ENCODE measurements at regions not wholly inside any gene's neighbourhood (a gene's known extent, or its start where the extent isn't known, plus 50 kb on each side); places are given as distances from the start of the nearest gene placed in this dataset.

- DNase-seq (ENCODE audit: low read depth): no peak
These were observed 125.3 kb downstream of the TSHZ3 start for GRCh38 chr19:31223740-31224534.

- DNase-seq (ENCODE audit: low read depth): no peak
These were observed 128.7 kb downstream of the TSHZ3 start for GRCh38 chr19:31220540-31220939.

GRCh38 chr19:31214997-31215396, 134.2 kb downstream of the TSHZ3 start:
- no peak for DNase-seq (ENCODE audit: low read depth)

GRCh38 chr19:31214086-31214485, 135.2 kb downstream of the TSHZ3 start:
- peak; percentile 41 for DNase-seq (ENCODE audit: low read depth)

GRCh38 chr19:31211088-31211487, 138.1 kb downstream of the TSHZ3 start:
- no peak for DNase-seq (ENCODE audit: low read depth)

- DNase-seq (ENCODE audit: low read depth): no peak
These were observed 143.2 kb downstream of the TSHZ3 start for GRCh38 chr19:31205887-31206518.

- DNase-seq (ENCODE audit: low read depth): no peak
These were observed 145.1 kb downstream of the TSHZ3 start for GRCh38 chr19:31204115-31204514.

GRCh38 chr19:31185261-31185660, 164.0 kb downstream of the TSHZ3 start:
- no peak for DNase-seq (ENCODE audit: low read depth)

GRCh38 chr19:31181535-31181934, 167.7 kb downstream of the TSHZ3 start:
- DNase-seq (ENCODE audit: low read depth): no peak

- no peak for DNase-seq (ENCODE audit: low read depth)
These were observed 168.3 kb downstream of the TSHZ3 start for GRCh38 chr19:31180907-31181306.

GRCh38 chr19:31179471-31179852, 169.8 kb downstream of the TSHZ3 start:
- DNase-seq (ENCODE audit: low read depth): no peak

GRCh38 chr19:31178833-31179470, 170.3 kb downstream of the TSHZ3 start:
- no peak for DNase-seq (ENCODE audit: low read depth)

GRCh38 chr19:31177246-31177645, 172.0 kb downstream of the TSHZ3 start:
- no peak for DNase-seq (ENCODE audit: low read depth)

- DNase-seq (ENCODE audit: low read depth): no peak
These were observed 173.5 kb downstream of the TSHZ3 start for GRCh38 chr19:31175564-31176348.

- DNase-seq (ENCODE audit: low read depth): no peak
These were observed 174.3 kb downstream of the TSHZ3 start for GRCh38 chr19:31174948-31175347.

- DNase-seq (ENCODE audit: low read depth): no peak
These were observed 175.2 kb downstream of the TSHZ3 start for GRCh38 chr19:31173991-31174390.

- no peak for DNase-seq (ENCODE audit: low read depth)
These were observed 177.3 kb downstream of the TSHZ3 start for GRCh38 chr19:31171936-31172335.

GRCh38 chr19:31170046-31170445, 179.2 kb downstream of the TSHZ3 start:
- DNase-seq (ENCODE audit: low read depth): no peak

GRCh38 chr19:31168106-31168625, 181.1 kb downstream of the TSHZ3 start:
- DNase-seq (ENCODE audit: low read depth): no peak

- DNase-seq (ENCODE audit: low read depth): no peak
These were observed 181.5 kb downstream of the TSHZ3 start for GRCh38 chr19:31167690-31168089.

GRCh38 chr19:31166206-31166605, 183.0 kb downstream of the TSHZ3 start:
- DNase-seq (ENCODE audit: low read depth): no peak

GRCh38 chr19:31164791-31165251, 184.4 kb downstream of the TSHZ3 start:
- DNase-seq (ENCODE audit: low read depth): no peak

All from stimulated activated CD8-positive, alpha-beta memory T cell treated with anti-CD3 and anti-CD28 coated beads, Interleukin-15, amount 100 ng/mL, for 24 hours (primary cell).